GM19372 (cell line): ENCODE measurements at regions not wholly inside any gene's neighbourhood (a gene's known extent, or its start where the extent isn't known, plus 50 kb on each side); places are given as distances from the start of the nearest gene placed in this dataset.
"Not testable (repeated sequence)": the region's sequence is repeated elsewhere in the genome, so short reads cannot be mapped to it uniquely, and the experiment has no call there.

Source experiments
- ATAC-seq: cut with Tn5 transposase; IDR thresholded peaks from one replicate; pipeline ENCODE4 v1.9.1; 2021; ENCODE audit warnings: mild to moderate bottlenecking, low read depth, moderate library complexity; ENCODE audit not compliant: unreplicated experiment

DNA sequence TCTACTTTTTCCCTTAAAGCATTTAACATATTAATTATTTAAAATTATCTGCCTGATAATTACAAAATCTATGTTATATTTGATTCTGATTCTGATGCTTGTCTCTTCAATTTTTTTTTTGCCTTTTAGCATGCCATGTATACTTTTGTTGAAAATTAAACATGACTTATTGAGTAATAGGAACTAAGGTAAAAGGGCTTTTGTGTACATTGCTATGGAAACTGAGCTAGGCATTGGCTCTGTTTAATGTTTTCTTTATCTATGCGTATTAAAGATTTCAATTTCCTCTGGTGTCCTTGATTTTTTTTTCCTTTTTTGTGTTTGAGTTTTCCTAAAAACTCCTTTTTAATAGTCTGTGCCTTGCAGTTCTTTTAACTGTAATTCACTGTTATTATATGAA, 805.2 kb downstream of the DHX35 start:
- ATAC-seq, result no peak

DNA sequence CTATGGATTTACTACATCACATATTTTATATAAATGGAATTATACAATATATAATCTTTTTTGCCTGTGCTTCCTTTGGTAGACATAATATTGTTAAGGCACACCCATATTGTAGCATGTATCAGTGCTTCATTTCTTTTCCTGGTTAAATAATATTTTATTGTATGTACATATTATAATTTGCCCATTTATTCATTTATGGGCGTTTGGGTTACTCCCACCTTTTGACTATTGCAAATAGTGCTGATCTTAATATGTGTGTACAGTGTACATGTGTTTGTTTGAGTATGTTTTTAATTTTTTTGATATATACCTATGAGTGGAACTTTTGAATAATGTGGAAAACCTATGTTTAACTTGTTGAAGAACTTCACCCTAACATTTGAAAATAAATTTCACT, 804.2 kb downstream of the DHX35 start:
- ATAC-seq, result no peak

DNA sequence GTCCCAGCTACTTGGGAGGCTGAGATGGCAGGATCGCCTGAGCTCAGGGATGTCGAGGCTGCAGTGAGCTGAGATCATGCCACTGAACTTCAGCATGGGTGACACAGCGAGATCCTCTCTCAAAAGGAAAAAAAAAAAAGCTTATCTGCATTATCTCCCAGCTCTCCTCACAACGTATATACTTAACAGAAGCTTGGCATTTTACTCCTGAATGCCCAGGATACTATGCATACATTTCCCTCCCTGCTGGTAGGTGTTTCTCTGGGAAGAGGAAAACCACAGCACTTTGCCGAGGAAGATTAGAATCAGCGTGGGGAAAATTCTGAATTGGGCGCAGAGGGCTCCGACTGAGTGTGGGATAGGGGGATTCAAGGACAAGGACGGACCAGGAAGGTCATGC, 800.6 kb downstream of the DHX35 start:
- no peak for ATAC-seq

DNA sequence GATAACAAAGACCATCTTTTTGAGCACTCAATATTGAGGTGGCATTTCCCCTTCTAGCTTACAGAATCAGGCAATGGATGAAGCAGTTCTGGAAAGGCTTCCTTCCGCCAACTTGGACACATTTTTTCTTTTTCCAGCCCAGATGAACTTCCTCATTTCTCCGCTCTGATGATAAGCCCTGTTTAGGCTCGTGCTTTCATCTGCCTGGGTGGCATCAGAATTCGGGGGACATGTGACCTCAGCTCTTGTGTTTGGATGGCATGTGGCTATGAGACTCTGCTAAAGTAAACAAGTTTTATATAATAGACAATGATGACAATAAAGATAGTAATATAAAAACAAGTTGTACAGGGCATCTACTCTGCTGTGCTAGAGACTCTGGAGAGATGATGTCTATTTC, 796.7 kb downstream of the DHX35 start:
- no peak for ATAC-seq

DNA sequence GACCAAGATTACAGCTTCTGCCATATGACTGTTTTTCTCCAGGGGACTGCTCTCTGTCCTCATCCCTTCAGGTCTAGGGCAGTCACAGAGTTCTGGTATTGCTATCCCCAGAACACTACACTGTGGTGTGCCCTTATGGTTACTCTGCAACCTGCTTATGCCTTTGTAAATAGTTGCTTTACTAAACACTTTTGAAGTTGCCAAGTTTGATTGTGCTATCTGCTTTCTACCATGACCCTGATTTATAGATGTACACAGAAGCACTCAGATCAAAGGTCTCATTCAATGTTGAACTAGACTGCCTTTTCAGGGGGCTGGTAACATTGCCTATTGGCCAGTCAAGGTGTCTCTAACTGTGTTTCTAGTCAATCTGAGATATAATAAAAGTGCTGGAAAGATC, 794.7 kb downstream of the DHX35 start:
- no peak for ATAC-seq

DNA sequence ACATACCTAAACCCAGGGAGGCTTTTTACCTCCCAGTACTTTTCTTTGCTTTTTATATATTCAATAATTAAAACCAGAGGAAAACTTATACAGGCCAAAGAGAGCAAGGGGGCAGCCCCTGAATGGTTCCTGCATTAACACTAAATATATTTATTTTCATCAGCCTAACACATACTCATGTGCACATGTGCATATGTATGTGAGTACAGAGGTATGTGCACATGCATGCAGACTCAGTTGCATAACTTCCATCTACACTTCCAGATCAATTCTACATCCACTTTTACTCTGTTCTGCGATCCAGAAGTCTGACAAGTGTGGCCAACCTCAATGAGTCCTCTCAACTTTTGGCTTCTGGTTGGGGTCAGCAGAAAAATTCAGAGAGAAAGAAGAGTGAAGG, 794.2 kb downstream of the DHX35 start:
- ATAC-seq, result no peak

DNA sequence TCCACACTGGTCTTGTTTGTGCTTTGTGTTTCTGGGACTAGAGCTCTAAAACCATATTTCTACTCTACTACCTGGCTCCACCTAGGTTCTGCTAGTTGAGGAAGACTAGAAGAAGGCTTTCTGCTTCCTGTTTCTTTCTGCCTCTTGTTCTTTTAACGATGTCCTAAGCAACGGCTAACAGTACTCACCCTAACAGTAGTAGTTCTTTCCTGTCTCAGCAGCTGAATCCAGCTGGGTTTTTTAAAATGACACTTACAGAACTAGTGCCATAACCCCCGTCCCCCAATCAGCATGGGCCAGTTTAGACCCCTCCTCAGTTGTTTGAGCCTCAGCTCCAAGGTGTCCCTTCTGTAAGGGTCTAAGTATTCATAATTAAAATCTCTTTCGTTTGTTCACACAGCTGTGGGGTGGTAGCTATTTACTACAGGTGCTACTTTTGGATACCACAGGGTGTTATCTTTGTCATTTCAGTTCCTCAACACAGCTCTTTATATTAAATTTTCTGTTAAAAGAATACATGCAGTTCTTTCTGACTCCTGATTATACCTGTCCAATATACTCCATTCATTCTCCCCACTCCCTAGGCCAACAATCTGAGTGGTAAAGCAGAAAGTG, 790.2 kb downstream of the DHX35 start:
- no peak for ATAC-seq

DNA sequence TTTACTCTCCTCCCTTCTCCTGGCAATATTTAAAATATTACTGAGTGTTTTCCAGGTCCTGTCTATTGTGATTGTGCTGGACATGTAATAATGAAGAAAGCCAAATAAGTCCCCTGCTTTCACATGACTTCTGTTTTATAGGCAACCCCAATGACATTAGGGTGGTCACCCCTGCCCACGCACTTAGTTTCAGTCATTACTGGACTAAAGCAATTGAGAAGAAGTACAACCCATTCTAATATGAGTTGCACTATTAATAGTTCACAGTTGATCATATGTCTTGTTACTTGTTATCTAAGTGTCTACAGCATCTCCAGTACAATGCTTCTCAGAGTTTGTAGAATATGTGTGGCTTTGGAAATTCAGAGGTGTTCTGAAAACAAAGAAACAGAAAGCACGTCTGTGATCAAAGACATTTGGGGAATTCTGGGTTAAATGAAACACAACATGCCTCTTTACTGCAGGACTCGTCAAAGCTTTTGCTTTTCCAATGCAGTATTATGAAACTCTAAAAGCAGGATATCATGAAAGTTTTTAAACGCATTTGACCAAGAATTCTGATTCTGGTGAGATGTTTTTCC, 789.5 kb downstream of the DHX35 start:
- no peak for ATAC-seq

DNA sequence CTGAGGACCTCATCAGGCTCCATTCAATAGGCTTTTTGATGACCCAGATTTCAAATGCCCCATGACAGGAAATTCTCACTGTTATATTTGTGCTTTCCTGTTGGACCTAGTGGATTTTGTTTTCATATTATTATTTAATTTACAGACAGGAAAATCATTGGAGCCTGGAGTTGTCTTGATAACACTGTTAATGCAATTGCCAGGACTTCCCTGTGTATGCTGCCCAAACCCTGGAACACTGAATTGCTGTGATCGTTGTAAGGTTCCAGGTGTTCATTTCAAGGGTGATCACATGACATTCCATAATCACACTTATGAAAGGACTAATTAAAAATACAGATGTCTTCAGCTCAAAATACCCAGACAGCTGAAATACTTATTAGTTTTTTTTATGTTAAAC, 783.2 kb downstream of the DHX35 start:
- no peak for ATAC-seq

DNA sequence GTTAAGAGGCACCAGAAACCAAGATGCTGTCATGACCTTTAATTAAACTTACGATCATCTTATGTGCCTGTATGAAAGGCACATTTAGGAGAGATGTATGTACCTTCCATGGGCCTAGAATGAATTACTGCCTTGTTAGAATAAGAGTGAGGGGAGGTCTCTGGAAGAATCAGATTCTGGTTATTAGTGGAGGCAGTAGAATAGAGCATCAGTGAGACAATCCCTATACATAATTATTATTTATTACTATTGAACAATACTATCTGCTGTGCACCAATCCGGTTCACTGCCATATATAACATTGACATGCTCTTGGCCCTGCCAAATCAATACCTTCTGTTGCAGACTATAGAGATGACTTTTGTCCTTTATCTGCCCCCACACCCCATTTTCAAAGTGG, 776.5 kb downstream of the DHX35 start:
- no peak for ATAC-seq

DNA sequence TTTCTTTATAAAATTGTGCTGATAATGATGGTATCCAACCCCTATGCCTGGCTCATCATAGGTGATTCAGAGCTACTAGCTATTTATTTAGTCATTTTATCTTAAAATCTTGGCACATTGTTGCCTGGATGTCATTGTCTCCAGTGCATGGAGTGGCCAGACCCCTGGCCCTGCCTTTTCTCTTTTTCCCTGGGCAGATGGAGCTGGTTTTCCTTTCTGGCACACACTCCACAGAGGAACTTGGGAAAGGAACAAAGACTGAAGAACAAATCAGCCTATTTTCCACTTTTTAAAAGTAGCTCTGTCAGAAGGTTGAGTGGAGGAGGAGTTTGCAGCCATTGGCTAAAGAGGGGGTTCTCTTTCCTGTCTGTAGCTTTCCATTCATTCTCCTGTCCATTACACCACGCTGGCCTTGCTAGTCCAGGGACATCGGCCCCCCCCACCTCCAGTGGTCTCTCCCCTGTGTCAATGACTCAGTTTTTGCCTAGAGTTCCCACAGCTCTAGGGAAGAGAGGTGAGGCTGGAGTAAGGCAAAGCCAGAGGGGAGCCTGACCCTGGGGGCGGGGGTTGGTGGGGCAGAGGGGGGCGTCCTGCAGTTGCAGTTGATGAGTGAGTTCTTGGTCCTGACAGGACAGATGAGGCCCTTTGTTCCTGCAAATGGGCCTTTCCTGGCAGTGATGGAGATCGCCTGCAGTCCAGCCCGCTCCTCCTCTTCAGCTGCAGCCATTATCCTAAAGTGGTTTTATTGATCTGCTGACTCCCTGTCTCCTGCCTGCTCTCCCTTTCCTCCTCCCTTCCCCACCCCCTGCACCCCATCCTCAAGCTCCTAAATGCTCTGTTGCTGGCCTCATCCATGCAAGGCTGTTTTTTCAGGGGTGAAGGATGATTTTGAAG, 774.5 kb downstream of the DHX35 start:
- ATAC-seq, result no peak

DNA sequence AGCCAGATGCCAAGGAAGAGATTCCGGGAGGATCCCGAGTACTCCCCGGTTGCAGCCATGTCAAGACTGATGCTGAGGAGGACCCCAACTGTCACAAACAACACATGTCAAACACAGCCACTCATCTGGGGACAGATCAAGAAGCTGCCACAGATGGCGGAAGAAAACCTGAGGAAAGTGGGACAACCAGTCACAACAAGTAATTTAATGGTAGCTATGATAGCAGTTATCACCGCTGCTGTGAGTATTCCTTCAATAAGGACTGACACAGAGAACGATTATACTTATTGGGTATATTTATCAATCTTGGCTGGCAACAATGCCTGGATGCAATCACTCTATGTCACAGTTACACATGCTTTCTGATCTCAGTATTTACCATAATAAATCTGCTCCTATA, 763.4 kb downstream of the DHX35 start:
- not testable (repeated sequence) for ATAC-seq

DNA sequence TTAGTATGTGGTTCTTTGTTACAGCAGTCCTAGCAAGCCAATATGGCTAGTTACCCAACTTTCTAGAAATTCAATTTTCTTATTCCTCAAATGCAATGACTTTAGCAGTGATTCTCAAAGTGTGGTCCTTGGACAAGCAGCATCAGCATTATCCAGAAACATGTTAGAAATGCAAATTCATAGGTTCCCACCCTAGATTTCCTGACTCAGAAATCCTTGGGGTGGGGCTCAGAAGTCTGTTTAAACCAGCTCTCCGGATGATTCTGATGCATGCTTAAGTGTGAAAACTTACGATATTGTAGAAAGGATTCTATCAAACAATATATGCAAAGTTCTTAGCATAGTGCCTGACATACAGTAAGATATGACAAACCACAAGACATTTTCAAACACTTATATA, 757.1 kb downstream of the DHX35 start:
- no peak for ATAC-seq

DNA sequence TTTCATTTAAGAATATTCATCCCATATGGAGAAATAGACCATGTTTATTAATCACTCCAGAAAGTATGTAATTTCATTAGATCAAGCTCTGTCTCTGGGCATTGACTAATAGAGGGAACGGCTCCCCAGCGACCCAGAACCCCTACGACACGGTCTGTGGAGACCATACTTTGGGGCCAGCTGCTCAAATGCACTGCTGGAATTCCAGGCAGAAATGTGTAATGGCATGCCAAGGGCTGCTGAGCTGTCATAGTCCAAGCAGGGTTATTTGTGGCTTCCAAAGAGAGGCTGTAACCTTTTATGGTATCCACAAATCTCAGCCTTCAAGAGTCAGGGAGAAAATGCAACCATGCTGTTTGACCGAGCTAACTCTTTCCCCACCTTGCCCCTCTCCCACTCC, 755.8 kb downstream of the DHX35 start:
- ATAC-seq, result no peak

DNA sequence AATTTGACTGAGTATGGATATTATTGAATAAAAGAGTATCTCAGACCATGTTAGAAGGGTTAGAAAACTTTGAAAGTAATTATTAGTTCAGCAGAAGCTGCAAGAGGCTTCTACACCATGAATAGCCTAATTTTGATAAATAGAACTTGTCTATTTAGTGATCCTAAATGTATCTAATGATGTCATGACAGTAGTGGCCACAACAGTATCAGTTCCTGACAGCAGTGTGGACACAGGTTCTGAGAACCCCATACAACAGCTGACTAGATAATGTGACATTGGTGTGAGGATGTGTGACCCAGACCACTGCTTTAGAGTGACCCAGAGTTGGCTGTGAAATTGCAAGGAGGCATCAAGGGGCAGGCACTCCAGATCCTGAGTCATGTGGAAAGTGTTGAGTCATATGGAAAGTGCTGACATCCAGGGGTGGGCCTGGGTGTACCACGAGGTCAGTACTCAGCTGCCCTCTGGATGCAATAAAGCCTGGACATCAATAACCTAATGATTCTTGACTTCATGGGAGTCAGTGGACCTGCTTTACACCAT, 754.7 kb downstream of the DHX35 start:
- ATAC-seq, result no peak

DNA sequence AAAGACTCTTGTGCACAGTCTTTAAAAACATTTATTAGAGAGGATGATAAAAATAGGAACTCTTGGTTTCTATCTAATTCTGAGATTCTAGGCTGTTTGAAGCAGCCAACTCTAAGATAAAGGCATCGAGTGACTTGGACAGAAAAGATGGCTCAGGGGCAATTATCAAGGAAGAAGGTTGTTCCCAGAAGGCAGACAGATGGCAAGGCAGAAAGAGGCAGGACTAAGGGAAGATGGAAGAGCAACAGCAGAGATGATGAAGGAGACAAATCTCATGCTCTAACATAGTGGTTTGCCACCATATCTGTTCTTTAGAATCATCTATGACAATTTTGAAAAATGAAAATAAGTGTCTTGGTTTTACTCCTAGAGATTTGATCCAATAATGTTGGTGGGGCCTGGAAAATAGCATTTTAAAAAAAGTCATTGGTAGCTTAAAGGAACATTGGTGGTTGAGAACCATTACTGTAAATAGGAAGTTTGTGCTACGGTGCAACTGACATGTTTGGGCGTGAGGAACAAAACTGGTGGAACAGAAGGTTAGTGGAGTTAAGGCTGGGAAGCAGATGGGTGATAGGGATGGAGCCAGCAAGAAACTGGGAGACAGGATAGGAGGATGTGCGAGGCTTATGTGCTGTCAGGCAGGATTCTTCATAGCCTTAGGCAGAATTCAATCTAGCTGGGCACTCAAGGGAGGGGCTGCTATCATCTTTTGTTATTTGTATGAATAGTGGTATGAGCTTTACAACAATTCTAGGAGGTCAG, 751.1 kb downstream of the DHX35 start:
- no peak for ATAC-seq

DNA sequence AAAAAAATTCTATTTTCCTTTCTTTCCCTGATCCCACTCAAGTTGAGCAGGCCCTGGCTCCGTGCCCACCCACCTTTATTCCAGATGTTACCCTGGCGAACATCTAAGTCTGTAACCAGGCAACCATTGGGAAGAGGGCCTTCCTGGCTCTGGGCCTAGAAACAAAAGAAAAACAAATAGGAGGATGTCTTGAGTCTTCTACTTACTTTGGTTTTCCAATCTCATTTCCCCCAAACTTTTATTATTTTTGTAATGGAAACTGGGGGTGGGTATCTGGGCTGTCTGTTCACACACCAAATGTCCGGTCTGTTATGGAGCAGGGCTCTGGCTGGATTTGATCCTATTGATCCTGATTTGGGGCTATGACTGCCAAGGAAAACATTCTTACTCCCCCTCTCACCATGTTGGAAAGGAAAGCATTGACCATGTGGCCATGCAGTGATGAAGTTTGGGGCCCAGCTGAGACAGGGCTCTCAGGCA, 744.1 kb downstream of the DHX35 start:
- ATAC-seq, result no peak

DNA sequence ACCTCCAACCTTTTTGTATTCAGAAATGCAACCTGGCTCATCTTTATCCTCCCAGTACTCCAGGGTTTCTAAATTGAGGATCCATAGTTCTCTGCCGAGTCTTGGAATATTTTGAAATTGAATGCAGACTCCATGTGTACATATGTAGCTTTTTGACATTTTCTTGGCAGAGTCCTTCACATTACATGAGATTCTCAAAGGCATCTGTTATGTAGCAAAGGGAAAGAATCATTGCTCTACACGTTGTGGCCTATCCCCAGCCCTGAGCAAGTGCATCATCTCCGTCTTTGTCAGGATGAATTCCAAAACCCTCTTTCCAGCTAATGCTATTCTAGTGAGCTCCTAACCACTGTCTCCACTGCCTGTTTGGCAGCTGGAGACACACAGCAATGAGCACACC, 742.9 kb downstream of the DHX35 start:
- ATAC-seq, result no peak

DNA sequence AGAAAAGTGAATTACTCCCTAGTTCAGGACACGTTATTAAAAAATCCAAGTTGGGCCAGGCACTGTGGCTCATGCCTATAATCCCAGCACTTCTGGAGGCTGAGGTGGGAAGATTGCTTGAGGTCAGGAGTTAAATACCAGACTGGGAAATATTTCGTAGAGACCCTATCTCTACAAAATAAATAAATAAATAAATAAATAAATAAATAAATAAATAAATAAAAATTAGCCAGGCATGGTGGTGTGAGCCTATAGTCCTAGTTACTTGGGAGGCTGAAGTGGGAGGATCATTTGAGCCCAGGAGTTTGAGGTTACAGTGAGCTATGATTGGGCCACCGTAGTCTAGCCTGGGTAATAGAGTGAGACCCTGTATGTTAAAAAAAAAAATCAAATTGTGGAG, 741.2 kb downstream of the DHX35 start:
- ATAC-seq, result not testable (repeated sequence)

DNA sequence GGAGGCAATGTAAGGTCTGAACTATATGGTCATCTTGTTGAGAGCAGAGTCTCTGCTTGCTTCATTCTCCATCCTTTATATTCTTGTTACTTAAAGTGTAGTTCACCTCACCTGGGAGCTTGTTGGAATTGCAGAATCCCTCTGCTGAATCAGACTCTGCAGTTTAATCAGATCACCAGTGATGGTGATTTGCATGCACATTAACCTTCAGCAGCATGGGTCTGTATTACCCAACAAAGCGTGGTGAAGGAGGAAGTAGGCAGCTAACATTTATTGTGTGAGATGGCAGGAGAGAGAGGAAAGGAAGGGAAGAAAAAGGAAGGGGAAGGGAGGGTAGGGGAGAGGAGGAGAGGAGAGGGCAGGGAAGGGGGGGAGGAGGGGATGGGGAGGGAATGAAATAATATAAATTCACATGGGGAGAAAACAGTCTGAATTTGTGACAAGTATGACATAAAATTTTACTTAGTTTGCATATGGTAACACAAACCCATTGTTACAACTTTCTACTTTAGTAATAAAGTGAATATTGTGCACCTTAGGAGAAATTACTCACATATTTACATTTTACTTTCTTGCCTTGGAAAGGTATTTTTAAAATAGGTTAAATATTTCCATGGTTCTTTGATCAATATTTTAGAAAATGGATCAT, 740.7 kb downstream of the DHX35 start:
- no peak for ATAC-seq
